ENCODE measurements at regions not wholly inside any gene's neighbourhood (a gene's known extent, or its start where the extent isn't known, plus 50 kb on each side); places are given as distances from the start of the nearest gene placed in this dataset.

DNA sequence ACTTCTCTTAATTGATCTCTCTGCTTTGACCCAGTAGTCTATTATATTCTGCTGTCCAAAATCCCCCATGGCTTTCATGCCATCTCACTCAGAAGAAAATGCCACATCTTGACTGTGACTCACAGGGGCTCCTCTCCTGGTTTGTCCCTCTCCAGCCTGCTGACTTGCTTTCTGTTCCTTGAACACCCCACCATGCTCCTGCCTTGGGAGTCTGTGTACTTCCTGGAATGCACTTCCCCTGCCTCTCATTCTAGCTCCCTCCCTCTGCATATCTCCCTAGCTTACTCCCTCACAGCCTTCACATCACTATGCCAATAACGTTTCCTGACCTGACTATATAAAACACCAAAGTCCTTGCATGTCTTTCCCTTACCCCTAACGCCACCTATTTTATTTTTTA lies 167.2 kb downstream of the TRIB2 start:
- Histone ChIP-seq H2AFZ (ENCODE audit: low read depth, low read length) (no peak overlapping the region), H4K20me1 (replicated peaks; ENCODE audit: control insufficient read depth, extremely low read depth, insufficient read depth, low read length) (no peaks in the 10 kb centered on the region), H3K4me2 (ENCODE audit: insufficient read depth, low read length) (no peak overlapping the region), H3K4me1 (ENCODE audit: control insufficient read depth, extremely low read depth, insufficient read depth, low read length) (peaks cover 17% of the 10 kb centered on the region), H3K79me2 (ENCODE audit: control insufficient read depth, insufficient read depth, low read length) (no peaks in the 10 kb centered on the region), H3K27ac (ENCODE audit: insufficient read depth, low read depth, low read length) (peak overlapping the region; percentile 70), H3K27me3 (ENCODE audit: control insufficient read depth in 2 of 2, insufficient read depth in 2 of 2, low read length in 2 of 2) (no peaks in the 10 kb centered on the region), H3K9ac (replicated peaks; ENCODE audit: extremely low read depth, insufficient read depth, low read length) (no peak overlapping the region), H3K9me1 (replicated peaks; ENCODE audit: control insufficient read depth, extremely low read depth, insufficient read depth, low read length) (no peaks in the 10 kb centered on the region), H3K36me3 (ENCODE audit: control insufficient read depth in 2 of 2, extremely low read depth in 1 of 2, insufficient read depth in 2 of 2, low read length in 2 of 2) (no peaks in the 10 kb centered on the region), H3K9me3 (replicated peaks; ENCODE audit: control insufficient read depth, insufficient read depth, low read length) (no peaks in the 10 kb centered on the region), H3K4me3 (replicated peaks in 1 of 3; ENCODE audit: insufficient read depth in 1 of 3, low read depth in 1 of 3, low read length in 3 of 3) (no peak overlapping the region)
- no peak for FAIRE-seq
- CTCF ChIA-PET = interaction anchor here (1.1 kb wide), 1 partner anchor 47 kb away, joined by 4 read pairs; no protein-coding TSS in a partner anchor
- TF ChIP-seq JUN (IDR thresholded peaks at IDR 0.05; ENCODE audit: borderline replicate concordance, insufficient read depth, insufficient read length, low read depth) (no peak), FOS (IDR thresholded peaks at IDR 0.05; ENCODE audit: borderline replicate concordance, insufficient read depth, low read length) (no peak), MYC (IDR thresholded peaks at IDR 0.05; ENCODE audit: low read depth, low read length) (no peak), POLR2AphosphoS5 (IDR thresholded peaks at IDR 0.05; ENCODE audit: insufficient read depth, low read depth, low read length) (no peak), GATA2 (IDR thresholded peaks at IDR 0.05; ENCODE audit: insufficient read depth, insufficient read length, low read depth, low read length) (no peak), EZH2 (IDR thresholded peaks at IDR 0.05; ENCODE audit: borderline replicate concordance, low read depth, low read length, severe bottlenecking) (no peak), POLR2A (IDR thresholded peaks at IDR 0.05; ENCODE audit: low read depth, low read length) (no peak), MAX (IDR thresholded peaks at IDR 0.05; ENCODE audit: insufficient read depth, insufficient read length) (no peak)
- TF ChIP-seq, protein P1, sequence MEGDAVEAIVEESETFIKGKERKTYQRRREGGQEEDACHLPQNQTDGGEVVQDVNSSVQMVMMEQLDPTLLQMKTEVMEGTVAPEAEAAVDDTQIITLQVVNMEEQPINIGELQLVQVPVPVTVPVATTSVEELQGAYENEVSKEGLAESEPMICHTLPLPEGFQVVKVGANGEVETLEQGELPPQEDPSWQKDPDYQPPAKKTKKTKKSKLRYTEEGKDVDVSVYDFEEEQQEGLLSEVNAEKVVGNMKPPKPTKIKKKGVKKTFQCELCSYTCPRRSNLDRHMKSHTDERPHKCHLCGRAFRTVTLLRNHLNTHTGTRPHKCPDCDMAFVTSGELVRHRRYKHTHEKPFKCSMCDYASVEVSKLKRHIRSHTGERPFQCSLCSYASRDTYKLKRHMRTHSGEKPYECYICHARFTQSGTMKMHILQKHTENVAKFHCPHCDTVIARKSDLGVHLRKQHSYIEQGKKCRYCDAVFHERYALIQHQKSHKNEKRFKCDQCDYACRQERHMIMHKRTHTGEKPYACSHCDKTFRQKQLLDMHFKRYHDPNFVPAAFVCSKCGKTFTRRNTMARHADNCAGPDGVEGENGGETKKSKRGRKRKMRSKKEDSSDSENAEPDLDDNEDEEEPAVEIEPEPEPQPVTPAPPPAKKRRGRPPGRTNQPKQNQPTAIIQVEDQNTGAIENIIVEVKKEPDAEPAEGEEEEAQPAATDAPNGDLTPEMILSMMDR (IDR thresholded peaks at IDR 0.05; ENCODE audit: extremely low read depth in 1 of 2, insufficient read depth in 1 of 2, low read depth in 1 of 2, low read length in 2 of 2) = no peak
- dilution Hi-C loops (cut with MboI; ENCODE audit: extremely low pct_ligation_motif_present, low sequenced_read_pairs) (no loop called here), intact Hi-C loops (cut with micrococcal nuclease) (loop anchor here (1.0 kb wide), 2 partner anchors 27 to 65 kb away; no protein-coding TSS in a partner anchor)
- no TSS peak for BruUV-seq (replicated peaks)
- POLR2A ChIA-PET = no interaction called here
- no peak for DNase-seq (ENCODE audit: low read depth, low spot score)

Measured in endothelial cell of umbilical vein (primary cell).